GM21367 (cell line): ENCODE measurements at regions not wholly inside any gene's neighbourhood (a gene's known extent, or its start where the extent isn't known, plus 50 kb on each side); places are given as distances from the start of the nearest gene placed in this dataset.
"Not testable (repeated sequence)": the region's sequence is repeated elsewhere in the genome, so short reads cannot be mapped to it uniquely, and the experiment has no call there.

ENCODE experiments used
- ATAC-seq: cut with Tn5 transposase; IDR thresholded peaks from one replicate; pipeline ENCODE4 v1.9.1; 2021; ENCODE audit not compliant: unreplicated experiment

- ATAC-seq = no peak
Observed at GRCh38 chr13:79997244-79997643, 343.7 kb downstream of the SPRY2 start.

GRCh38 chr13:79995334-79995733 lies 345.6 kb downstream of the SPRY2 start:
- ATAC-seq = no peak

DNA sequence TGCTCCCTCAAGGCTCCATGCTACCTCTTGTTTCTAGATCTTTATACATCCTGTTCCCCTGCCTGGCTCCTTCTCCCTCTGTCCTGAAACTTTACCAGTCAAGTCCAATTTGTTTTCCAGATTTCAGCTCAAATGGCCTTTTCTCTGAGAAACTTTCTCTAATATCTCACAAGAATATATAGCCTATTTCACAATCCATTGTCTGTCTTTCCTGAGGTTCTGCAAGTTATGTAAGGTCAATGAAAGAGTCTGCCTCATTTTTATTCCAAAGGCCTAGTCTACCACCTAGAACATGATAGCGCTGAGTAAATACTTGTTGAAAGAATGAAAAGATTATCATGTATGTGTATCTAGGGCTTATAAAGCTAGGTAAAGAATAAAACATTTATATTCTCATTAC lies 348.8 kb downstream of the SPRY2 start:
- ATAC-seq = no peak

- no peak for ATAC-seq
Observed at GRCh38 chr13:79990048-79990447, 350.9 kb downstream of the SPRY2 start.

GRCh38 chr13:79989217-79989661 lies 351.7 kb downstream of the SPRY2 start:
- ATAC-seq = no peak

DNA sequence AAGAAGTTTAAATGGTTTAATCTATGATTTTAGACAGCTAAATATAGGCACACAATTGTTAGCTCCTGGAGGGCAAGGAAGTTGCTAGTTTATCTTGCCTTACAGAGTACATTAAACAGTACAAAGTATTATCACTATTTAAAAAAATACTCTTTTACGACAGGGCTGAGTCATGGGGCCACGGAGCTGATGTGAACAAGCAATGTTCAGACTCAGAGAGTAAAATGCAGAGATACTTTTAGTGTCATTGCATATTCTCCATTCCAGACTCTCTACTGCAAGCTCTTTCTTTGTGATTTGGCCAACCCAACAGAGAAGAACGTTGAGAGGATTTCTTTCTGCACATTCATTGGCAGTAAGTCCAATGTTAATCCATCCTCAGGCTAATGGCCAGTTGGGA lies 352.4 kb downstream of the SPRY2 start:
- no peak for ATAC-seq

DNA sequence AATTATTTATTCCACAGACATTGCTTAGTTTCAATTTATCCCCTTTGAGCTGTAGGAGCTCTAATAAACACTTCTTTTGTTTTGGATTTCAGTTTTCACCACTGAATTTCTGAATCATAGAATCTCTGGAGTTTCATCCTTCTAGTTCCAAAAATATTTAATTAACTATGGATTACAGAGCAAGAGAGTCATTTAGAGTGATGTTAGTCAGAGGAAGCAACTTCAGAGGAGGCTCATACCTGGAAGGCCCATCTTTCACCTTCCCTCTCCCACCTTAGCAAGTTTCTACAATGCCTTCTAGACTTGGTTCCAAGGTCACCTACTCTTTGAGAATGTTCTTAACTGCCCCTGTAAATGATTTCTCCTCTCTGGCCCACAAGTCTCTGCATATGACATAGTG lies 353.2 kb downstream of the SPRY2 start:
- ATAC-seq = no peak

- ATAC-seq = no peak
Observed at GRCh38 chr13:79987323-79987722, 353.6 kb downstream of the SPRY2 start.

GRCh38 chr13:79986890-79987289 lies 354.0 kb downstream of the SPRY2 start:
- ATAC-seq = no peak

DNA sequence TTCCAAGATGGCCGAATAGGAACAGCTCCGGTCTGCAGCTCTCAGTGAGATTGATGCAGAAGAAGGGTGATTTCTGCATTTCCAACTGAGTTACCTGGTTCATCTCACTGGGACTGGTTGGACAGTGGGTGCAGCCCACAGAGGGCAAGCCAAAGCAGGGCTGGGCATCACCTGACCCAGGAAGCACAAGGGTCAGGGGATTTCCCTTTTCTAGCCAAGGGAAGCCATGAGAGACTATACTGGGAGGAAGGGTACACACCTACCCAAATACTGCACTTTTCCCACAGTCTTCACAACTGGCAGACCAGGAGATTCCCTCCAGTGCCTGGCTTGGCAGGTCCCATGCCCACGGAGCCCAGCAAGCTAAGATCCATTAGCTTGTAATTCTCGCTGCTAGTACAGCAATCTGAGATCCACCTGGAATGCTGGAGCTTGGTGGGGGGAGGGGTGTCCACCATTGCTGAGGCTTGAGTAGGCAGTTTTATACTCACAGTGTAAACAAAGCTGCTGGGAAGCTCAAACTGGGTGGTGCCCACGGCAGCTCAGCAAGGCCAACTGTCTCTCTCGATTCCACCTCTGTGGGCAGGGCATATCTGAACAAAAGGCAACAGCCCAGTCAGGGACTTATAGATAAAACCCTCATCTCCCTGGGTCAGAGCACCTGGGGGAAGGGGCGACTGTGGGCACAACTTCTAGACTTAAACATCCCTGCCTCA lies 365.8 kb downstream of the SPRY2 start:
- ATAC-seq = not testable (repeated sequence)

DNA sequence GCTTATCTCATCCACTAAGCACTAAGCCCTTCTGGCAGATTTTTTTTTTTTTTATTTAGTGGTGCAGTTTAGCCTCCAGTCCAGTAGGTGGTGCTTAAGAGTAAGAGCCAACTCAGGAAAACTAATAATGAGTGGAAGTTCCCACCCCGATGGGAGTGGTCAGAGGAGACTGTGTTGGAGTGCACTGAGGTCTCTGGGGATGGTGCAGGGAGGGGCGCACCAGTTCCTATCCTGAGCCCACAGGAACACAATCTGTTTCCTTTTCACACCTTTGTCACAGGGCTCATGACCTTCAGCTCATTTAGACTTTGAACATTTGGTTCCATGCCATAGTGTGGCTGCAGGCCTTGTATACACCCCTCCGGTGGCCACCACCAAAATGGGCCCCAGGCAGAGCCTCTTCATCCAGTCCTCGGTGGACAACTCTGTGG lies 367.4 kb downstream of the SPRY2 start:
- ATAC-seq = peak; percentile 92

DNA sequence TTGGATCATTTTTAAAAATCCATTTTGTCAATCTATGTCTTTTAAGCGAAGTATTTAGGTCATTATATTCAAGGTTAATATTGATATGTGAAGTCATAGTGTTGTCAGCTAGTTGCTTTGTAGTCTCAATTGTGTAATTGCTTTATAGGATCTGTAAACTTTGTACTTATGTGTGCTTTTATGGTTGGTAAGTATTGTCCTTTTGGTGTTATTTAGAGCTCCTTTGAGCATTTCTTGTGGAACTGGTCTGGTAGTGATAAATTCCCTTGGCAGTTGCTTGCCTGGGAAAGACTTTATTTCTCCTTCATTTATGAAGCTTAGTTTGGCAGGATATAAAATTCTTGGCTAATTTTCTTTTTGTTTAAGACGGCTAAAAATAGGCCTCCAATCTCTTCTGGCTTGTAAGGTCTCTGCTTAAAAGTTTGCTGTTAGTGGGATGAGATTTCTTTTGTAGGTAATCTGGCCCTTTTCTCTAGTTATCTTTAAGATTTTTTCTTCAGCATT lies 368.8 kb downstream of the SPRY2 start:
- ATAC-seq = no peak

DNA sequence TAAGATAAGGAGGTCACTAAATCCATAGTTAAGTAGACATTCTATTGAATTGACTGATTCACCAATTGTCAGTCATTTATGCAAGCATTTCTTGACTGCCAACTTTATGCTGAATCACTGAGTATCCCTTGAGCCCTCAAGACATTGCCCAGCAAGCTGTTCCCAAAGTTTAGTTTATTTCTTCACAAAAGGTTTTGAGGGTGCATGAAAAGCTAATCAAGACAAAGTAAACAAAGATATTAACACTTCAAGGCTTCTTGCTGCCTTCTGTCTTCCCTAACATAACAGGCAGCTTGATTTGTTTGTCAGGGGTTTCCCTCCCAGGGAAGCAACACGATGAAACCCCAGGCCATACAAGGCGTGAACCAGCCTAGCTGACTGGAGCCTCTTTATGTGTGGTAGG lies 374.4 kb downstream of the SPRY2 start:
- ATAC-seq = no peak

DNA sequence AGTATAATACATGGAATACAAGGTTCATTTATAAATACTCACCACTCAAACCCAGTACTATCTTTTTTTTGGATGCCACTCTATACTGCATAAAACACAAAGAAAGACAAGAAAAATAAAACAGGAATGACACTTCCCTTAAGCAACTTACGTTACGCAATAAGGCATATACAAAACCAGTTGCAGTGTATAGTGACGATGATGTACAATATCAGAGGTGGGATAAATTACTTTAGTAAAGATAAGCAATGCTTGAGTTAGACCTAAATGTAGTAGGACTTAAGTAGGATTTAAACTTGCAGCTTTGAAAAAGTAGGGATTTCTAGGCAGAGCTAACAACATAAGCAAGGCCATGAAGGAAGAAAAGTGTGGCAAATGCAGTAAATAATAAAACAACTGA lies 374.9 kb downstream of the SPRY2 start:
- ATAC-seq = no peak

GRCh38 chr13:79946556-79946955 lies 394.4 kb downstream of the SPRY2 start:
- no peak for ATAC-seq

GRCh38 chr13:79943346-79944023 lies 397.4 kb downstream of the SPRY2 start:
- ATAC-seq = no peak

- ATAC-seq = no peak
Observed at GRCh38 chr13:79941752-79942151, 399.2 kb downstream of the SPRY2 start.

DNA sequence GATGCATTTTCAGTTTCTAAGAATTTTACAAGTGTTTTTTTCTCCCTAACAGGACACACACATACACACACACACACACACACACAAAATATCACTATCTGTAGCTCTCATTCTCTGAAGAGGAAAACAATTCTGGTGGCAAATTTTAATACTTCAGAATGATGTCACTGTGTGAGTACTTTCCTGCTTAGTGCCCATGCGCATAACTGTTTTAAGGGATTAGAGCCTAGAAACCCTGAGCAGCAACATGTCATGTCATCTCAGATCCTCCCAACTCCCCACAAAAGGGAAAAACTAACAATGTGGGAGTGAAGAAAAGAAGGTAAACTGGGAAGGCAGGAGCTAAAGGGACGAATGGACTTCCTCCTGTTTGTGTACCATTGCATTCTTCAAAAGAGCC lies 401.2 kb downstream of the SPRY2 start:
- ATAC-seq = no peak

DNA sequence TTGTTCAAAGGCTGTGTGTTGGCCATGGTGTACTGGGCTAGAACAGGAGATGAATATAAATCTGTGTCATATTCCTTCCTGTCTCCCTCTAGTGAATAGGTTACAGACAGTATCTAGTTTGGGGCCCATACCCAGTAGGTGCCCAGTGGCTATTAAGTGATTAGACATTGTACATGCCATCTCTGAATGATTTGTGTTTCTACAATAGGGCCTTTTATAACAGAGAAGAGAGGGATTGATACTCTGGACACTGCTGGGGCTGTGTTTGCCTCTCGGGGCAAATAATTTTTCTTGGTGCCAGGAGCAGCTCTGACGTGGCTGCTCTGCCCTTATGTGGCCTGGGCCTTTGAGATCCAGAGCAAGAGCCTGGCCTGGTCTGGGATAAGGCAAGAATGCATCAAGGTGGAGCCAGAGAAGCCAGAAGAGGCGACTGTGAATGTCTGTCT lies 403.1 kb downstream of the SPRY2 start:
- no peak for ATAC-seq

DNA sequence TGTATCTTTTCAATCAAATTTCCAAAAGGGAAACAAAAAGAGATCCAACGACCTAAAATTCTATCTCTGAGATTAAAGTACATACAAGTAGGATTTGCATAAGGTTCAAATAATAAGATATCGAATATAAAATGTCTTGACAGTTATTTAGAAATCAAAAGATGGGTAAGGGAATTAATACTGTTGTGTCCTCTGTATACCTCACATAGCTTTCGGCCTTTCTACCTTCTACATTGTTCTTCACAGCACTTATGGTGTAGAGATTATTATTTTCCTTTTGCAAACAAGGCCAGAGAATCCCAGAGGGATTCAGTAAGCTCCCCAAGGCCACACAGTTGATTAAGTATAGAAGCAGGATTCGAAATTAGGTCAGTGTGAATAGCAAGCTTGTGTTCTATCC lies 403.6 kb downstream of the SPRY2 start:
- no peak for ATAC-seq

DNA sequence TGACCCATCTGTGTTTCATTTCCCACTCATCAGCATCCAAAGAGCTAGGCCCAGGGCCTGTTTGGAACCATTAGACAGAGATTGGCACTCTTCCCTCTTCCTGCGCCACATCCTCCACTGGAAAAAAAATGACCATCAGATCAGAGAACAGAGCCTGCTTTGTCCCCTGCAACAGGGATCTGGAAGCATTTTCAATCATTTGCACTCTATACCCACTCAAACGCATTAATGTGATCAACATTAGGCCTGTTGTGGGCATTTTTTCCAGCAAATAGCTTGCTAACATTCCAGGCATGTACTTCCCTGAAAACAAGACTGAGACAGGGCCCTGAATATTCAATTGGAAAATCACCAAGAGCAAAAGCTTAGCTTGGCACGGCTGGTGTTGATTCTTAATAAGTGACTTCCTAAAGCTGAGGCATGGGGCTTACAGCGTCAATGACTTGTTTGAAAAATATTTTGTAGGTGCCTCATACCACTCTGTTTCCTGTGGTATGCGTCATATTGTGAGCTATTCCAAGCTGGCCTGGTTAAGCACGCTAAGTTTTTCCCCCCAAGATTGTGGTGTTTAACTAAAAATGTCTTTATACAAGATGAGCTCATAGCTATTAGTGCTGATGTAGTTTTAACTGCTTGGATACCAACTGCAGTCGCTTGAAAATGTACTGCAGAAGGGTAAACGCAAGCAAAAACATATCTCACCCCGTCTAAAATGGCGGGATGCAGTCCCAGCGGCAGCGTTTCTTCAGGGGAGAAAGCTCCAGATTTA lies 404.4 kb downstream of the SPRY2 start:
- no peak for ATAC-seq

DNA sequence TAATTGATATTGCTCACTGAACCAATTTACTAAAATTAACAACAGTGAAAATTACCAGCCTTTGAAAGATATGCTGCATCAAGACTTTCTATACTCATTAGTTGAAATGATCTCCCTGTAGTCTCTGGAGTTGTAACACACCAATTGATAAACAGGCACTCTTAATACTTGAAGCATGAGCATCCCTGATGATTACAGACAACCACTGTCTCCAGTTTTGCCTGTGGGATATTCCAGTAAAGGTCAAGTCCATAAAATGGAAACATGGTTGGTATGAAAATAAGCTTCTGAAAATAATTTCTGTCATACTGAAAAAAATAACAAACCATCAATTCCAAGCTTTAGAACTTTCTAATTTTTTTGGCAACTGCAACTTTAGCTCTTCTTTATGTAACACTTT lies 405.8 kb downstream of the SPRY2 start:
- no peak for ATAC-seq
